GM23248 (cell line): ENCODE measurements at regions not wholly inside any gene's neighbourhood (a gene's known extent, or its start where the extent isn't known, plus 50 kb on each side); places are given as distances from the start of the nearest gene placed in this dataset.

Experiments
- EZH2 ChIP-seq: fragments of 200-600 bp; sonication (generic); IDR thresholded peaks from 2 replicates; pipeline ENCODE4 v1.6.1; 2018; ENCODE audit warnings: antibody characterized with exemption, mild to moderate bottlenecking; ENCODE audit not compliant: insufficient read depth, poor library complexity, severe bottlenecking
- EZH2phosphoT487 ChIP-seq: fragments of 200-600 bp; sonication (generic); IDR thresholded peaks from 2 replicates; pipeline ENCODE4 v1.6.1; 2018; ENCODE audit warnings: antibody characterized with exemption, moderate library complexity, mild to moderate bottlenecking, low read depth; ENCODE audit not compliant: insufficient read depth

DNA sequence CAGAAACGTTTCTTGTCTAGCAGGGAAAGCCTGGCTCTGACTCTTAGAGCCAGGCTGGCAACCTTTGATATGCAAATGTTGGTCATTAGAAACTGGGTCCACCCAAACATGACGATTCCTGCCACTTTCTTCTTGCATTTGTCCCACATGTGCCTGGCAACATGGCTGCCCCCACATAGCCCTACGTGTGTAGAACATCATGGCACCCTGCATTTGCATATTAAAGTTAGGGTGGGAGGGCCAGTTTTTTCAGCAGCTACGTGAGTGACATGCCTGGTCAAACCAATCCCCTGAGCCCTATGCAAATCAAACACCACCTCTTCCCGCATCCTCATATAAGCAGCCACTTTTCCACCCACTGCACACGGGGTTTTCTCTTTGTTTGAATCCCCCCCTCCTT lies 95.0 kb downstream of the LIG4 start:
- TF ChIP-seq EZH2: no peak
- no peak for TF ChIP-seq EZH2phosphoT487
